ENCODE measurements at regions not wholly inside any gene's neighbourhood (a gene's known extent, or its start where the extent isn't known, plus 50 kb on each side); places are given as distances from the start of the nearest gene placed in this dataset.

- no peak for TF ChIP-seq CTCF (IDR thresholded peaks at IDR 0.05; ENCODE audit: insufficient read depth, low read depth, low read length)
- TF ChIP-seq EZH2 (IDR thresholded peaks at IDR 0.05; ENCODE audit: insufficient read depth, low read length): no peak
Measured at GRCh38 chr19:32066056-32066455, 279.4 kb upstream of the ZNF507 start.

All from astrocyte (in vitro differentiated cells and primary cell).